Muscle of arm (tissue), 1 donor: ENCODE measurements at regions not wholly inside any gene's neighbourhood (a gene's known extent, or its start where the extent isn't known, plus 50 kb on each side); places are given as distances from the start of the nearest gene placed in this dataset.
"Not testable (repeated sequence)": the region's sequence is repeated elsewhere in the genome, so short reads cannot be mapped to it uniquely, and the experiment has no call there.

Experiments used
- DNase-seq: peaks from one replicate; pipeline ENCODE4 v3.0.0-alpha.2; 2013

DNA sequence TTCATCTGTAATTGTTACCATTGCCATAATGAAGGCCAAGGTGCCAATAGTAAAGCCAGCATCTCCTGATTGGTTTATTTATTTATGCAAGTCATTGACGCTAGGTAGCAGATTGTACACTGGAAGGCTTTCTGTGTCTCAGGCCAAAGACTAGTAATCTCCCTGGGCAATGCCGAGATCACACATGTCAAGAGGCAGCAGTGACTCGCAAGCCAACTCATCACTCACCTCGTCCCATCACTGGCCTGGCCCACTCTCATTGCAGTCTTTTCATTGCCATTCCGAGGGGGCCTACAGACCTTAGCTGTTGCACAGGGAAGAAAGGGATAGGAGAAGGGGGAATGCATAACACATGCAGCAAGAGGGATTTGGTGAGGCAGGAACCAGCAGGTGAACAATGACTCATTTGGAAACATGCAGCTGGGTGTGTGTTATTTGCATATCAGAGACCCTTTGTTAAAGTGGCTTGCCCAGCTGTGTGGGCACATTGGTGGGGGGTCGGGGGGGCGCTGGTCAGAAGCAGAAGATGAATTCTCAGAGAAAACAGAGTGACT lies 448.7 kb upstream of the HNRNPA3 start:
- DNase-seq, result no peak

GRCh38 chr2:176764921-176765320 lies 447.7 kb upstream of the HNRNPA3 start:
- DNase-seq, result no peak

DNA sequence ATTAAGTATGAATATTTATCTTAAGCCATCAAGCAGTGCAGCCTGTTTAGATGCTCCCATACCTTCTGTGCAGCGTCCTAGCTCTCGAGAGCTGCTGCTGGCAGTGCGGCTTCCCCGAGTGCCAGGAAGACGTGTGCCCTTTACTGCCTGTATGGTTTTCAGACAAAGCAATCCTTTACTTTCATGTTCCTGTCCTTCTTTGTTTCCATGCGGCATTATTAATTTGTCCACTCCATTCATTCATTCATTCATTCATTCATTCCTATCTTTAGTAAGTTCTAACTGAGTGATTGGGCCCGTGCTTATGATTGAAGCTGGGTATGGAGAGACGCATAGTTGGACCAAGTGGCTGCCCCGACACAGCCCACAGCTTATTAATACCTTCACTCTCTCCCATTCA lies 446.6 kb upstream of the HNRNPA3 start:
- no peak for DNase-seq

GRCh38 chr2:176768185-176768584 lies 444.4 kb upstream of the HNRNPA3 start:
- DNase-seq, result no peak

DNA sequence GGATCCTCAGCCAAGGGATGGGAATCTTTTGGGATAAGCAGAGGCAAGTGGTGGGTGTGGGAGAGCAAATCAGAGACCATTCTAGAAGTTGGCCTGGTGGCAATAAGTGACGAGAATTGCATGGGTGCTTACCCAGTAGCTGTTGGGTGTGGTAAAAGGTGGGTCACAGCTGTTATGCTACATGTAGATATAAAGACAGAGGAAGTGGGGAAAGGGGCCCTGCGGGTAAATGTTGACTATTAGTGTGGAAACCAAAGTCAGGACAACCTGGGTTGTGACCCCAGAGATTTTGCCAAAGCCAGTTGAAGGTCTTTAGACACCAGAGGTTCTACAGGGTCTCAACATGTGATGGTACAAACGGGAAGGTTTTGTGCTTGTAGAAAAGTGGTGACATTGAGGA lies 443.6 kb upstream of the HNRNPA3 start:
- no peak for DNase-seq

DNA sequence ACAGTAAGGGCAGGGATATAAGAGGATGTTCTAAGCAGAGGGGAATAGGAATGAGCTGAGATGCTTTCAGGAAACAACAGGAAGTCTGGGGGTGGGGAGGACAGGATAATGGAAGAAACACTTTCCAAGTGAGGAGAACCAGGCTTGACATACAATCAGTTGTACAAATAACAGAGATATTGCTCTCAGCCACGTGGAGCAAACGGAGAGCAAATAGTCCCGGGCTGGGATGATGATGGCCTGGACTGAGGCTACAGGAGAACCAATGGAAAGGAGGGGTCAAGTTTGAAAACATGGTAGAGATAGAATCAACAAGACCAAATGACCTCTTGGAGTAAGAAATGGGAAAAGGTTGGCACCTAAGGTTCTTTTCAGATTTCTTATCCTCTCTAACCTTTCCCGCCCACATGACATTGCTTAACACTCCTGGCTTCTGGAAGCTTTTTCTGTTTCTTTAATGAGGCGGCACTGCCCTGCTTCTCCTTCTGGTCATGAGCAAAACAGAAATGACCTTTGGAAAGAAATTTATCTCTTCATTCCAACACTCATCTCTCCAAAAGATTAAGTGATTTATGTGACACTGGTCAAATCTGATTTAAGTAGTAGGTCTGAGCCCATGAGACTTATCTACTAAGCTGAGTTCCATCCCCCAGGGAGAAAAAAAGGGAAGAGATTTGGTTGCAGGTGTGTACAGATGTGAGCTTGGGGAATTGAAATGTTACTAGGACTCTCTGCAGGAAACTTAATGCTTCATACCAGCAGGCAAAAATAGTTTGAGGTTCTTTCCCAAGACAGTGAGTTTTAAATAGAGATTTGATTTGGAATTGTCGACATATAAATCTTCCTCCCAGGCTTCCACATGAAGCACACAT lies 442.9 kb upstream of the HNRNPA3 start:
- DNase-seq, result no peak

- no peak for DNase-seq
Measured at GRCh38 chr2:176772816-176773215, 439.8 kb upstream of the HNRNPA3 start.

GRCh38 chr2:176774766-176775451 lies 437.7 kb upstream of the HNRNPA3 start:
- DNase-seq, result no peak

- DNase-seq, result no peak
Measured at GRCh38 chr2:176777262-176777661, 435.3 kb upstream of the HNRNPA3 start.

DNA sequence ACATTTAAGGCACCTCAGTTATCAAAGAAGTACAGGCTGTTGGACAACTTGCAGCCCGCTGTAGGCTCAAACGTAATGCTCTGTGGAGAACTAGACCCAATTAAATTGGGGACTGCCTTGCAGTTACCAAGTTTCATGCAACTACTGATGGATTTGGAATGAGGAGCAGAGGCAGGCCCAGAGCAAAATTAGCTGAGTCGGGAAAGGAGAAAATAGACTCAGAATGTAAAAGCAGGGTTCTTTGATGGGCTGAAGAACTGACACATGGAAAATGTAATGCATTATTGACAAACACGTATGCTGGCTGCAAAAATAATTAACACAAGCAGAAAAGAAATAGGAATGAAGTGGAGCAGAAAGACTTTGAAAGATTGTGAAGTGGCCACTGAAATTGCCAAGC lies 432.7 kb upstream of the HNRNPA3 start:
- no peak for DNase-seq

DNA sequence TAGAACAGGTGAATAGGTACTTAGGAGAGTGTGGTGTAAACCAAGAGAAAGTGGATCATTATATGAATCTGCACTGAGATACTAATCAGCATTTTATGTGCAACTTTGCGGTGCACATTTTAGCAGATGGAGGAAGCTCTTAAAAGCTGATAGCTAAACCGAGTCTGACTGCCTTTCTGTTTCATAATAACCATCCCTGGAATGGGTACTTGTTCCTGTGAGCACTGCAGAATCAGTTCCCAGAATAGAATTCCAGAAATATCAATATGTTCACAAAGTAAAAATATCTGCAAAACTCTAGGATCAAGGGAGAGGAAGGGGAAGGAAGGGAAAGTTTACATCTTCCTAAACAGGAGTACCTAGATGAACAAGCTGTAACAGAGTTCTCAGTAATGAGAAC lies 432.2 kb upstream of the HNRNPA3 start:
- DNase-seq, result no peak

DNA sequence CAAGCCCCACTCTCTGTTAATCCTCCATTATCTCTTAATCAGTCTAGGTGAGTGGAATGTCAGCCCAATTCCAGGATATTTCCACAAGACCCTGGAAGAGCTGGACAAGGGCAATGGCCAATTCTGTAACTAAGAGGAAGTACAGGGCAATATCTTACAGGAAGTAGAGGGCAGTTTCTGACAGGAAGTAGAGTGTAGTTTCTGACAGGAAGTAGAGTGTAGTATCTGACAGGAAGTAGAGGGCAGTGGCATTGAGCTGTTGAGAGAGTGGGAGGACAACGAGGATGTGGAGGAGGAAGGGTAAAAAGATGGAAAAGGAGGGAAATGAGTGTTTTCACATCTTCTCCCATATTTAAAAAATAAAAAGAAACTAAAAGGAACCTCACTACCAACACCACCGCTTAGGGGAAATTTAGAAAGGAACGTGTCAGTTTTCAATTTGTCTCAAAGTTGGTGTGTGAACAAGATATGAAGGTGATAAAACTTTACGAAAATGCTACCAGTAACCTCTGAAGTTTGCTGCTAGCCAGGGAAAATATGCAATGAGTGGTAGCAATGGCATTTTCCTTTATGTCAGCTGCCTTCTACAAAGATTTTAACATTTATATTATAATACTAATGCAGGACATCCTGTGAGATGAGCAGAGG lies 430.9 kb upstream of the HNRNPA3 start:
- no peak for DNase-seq

DNA sequence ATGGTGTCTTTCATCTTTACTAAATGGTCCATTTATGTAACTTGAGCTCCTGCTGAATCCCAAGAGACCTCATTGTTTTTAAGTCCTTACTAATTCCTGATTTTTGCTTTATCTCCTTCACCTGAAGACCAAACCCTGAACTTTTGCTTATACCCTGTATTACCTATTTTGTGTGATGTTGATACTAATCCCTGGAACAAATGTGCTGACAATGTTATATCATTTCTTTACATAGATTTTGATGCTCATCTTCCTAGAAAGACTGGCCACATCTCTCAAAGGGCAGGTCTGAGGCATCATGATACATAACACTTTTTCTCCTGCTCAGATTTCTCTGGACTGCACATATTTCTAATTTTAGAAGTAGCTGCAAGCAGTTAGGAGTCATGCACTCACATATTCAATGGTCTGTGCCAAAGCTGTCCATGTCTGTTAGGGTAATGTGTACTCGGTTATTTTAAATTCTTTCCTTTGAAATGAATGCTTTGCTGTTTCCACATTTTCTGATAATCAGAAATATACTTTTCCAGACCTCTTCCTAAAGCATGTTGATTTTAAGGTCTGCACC lies 427.9 kb upstream of the HNRNPA3 start:
- no peak for DNase-seq

- no peak for DNase-seq
Measured at GRCh38 chr2:176789751-176790150, 422.8 kb upstream of the HNRNPA3 start.

GRCh38 chr2:176790468-176790867 lies 422.1 kb upstream of the HNRNPA3 start:
- DNase-seq, result no peak

DNA sequence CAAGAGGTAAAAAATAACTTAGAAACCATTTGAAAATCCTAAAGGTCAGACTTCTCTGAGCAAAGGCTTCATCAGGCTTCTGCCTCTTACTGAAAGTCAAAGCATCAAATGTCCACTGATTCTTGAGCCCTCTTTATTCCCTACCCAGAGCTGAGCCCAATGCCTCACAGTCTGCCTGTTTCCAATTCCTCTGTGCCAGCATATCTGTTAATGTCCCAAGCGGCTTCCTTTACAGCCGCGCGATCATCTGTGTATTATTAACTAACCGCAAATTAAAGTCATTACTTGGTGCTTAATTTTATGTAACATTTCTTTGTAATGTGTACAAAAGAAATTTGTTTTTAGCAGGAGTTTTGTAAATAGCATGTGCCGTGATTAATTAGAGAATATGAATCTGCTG lies 418.8 kb upstream of the HNRNPA3 start:
- DNase-seq, result no peak

GRCh38 chr2:176794392-176794791 lies 418.2 kb upstream of the HNRNPA3 start:
- DNase-seq, result no peak

- no peak for DNase-seq
Measured at GRCh38 chr2:176795823-176796222, 416.8 kb upstream of the HNRNPA3 start.

DNA sequence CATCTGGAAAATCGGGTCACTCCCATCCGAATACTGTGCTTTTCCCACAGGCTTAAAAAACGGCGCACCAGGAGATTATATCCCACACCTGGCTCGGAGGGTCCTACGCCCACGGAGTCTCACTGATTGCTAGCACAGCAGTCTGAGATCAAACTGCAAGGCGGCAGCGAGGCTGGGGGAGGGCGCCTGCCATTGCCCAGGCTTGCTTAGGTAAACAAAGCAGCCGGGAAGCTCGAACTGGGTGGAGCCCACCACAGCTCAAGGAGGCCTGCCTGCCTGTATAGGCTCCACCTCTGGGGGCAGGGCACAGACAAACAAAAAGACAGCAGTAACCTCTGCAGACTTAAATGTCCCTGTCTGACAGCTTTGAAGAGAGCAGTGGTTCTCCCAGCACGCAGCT lies 415.9 kb upstream of the HNRNPA3 start:
- DNase-seq, result not testable (repeated sequence)

GRCh38 chr2:176804392-176804791 lies 408.2 kb upstream of the HNRNPA3 start:
- DNase-seq, result no peak

- DNase-seq, result no peak
Measured at GRCh38 chr2:176805345-176805744, 407.2 kb upstream of the HNRNPA3 start.

GRCh38 chr2:176812246-176812775 lies 400.3 kb upstream of the HNRNPA3 start:
- DNase-seq, result no peak
